Loucy (cell line): ENCODE measurements at regions not wholly inside any gene's neighbourhood (a gene's known extent, or its start where the extent isn't known, plus 50 kb on each side); places are given as distances from the start of the nearest gene placed in this dataset.

Experiments used
- CTCF ChIP-seq: fragments of 200-600 bp; sonication (generic); conservative IDR thresholded peaks from 2 replicates; pipeline ENCODE4 v1.5.1; 2014; ENCODE audit warnings: mild to moderate bottlenecking, antibody characterized with exemption, low read length
- EZH2phosphoT487 ChIP-seq: fragments of 200-600 bp; IDR thresholded peaks from 2 replicates; pipeline ENCODE4 v1.6.1; 2018; ENCODE audit warnings: antibody characterized with exemption, mild to moderate bottlenecking, moderate library complexity, borderline replicate concordance

- no peak for TF ChIP-seq EZH2phosphoT487
- no peak for TF ChIP-seq CTCF
Observed at GRCh38 chr6:147802459-147802858, 294.0 kb downstream of the SAMD5 start.
